Brain microvascular endothelial cell (primary cell): ENCODE measurements at regions not wholly inside any gene's neighbourhood (a gene's known extent, or its start where the extent isn't known, plus 50 kb on each side); places are given as distances from the start of the nearest gene placed in this dataset.

Experiments
- DNase-seq: peaks from one replicate; pipeline ENCODE4 v3.0.0-alpha.2; 2020
- H3K27ac ChIP-seq: fragments of 250-450 bp; sonication (Bioruptor Pico); 2 replicates; pipeline ENCODE4 v1.5.1; 2020; ENCODE audit warnings: mild to moderate bottlenecking, moderate library complexity
- H3K27me3 ChIP-seq: fragments of 250-450 bp; sonication (Bioruptor Pico); replicated peaks from 2 replicates; pipeline ENCODE4 v1.5.1; 2020; ENCODE audit warnings: mild to moderate bottlenecking
- H3K36me3 ChIP-seq: fragments of 250-450 bp; sonication (Bioruptor Pico); replicated peaks from 2 replicates; pipeline ENCODE4 v1.5.1; 2020; ENCODE audit warnings: mild to moderate bottlenecking
- H3K4me3 ChIP-seq: 2 replicates; pipeline ENCODE4 v1.5.1; 2011; ENCODE audit warnings: low read depth, mild to moderate bottlenecking, control low read depth, low read length, moderate library complexity
- CTCF ChIP-seq: IDR thresholded peaks from 2 replicates; pipeline ENCODE4 v1.5.1; 2011; ENCODE audit warnings: low read depth, mild to moderate bottlenecking, moderate library complexity, low read length, control low read depth, inconsistent platforms; ENCODE audit errors: missing control alignments
- in situ Hi-C: cut with HindIII; loops from 2 replicates; pipeline ENCODE4 v1.10.0; 2017; ENCODE audit warnings: low sequenced_read_pairs, low pct_ligation_motif_present

- no peak for DNase-seq
- in situ Hi-C loops: no loop called here
- H3K4me3 ChIP-seq: no peak overlapping the region
Observed at GRCh38 chr3:168579010-168579409, 483.3 kb upstream of the GOLIM4 start.

GRCh38 chr3:168575750-168576149 is 480.0 kb upstream of the GOLIM4 start:
- in situ Hi-C loops: no loop called here
- TF ChIP-seq CTCF: no peak
- Histone ChIP-seq H3K27ac (no peak overlapping the region), H3K4me3 (no peak overlapping the region), H3K36me3 (no peaks in the 10 kb centered on the region), H3K27me3 (no peaks in the 10 kb centered on the region)
- DNase-seq: no peak

More at GRCh38 chr3:168579010-168579409, 483.3 kb upstream of the GOLIM4 start:
- TF ChIP-seq CTCF: no peak
- no peaks in the 10 kb centered on the region for H3K27me3 ChIP-seq
- no peak overlapping the region for H3K27ac ChIP-seq
- H3K36me3 ChIP-seq: no peaks in the 10 kb centered on the region

- no peak for TF ChIP-seq CTCF
- Histone ChIP-seq H3K27me3 (no peaks in the 10 kb centered on the region), H3K27ac (no peak overlapping the region), H3K36me3 (no peaks in the 10 kb centered on the region), H3K4me3 (no peak overlapping the region)
- in situ Hi-C loops: no loop called here
- no peak for DNase-seq
Observed at GRCh38 chr3:168574455-168575158, 478.9 kb upstream of the GOLIM4 start.

- in situ Hi-C loops: no loop called here
- no peak overlapping the region for H3K27ac ChIP-seq
- H3K36me3 ChIP-seq: no peaks in the 10 kb centered on the region
- no peak for DNase-seq
- no peaks in the 10 kb centered on the region for H3K27me3 ChIP-seq
- no peak overlapping the region for H3K4me3 ChIP-seq
- no peak for TF ChIP-seq CTCF
Observed at GRCh38 chr3:168570404-168571155, 474.9 kb upstream of the GOLIM4 start.

GRCh38 chr3:168558728-168559411 is 463.1 kb upstream of the GOLIM4 start:
- Histone ChIP-seq H3K27ac (no peak overlapping the region), H3K27me3 (no peaks in the 10 kb centered on the region), H3K4me3 (no peak overlapping the region), H3K36me3 (no peaks in the 10 kb centered on the region)
- DNase-seq: no peak
- in situ Hi-C loops: no loop called here
- TF ChIP-seq CTCF: no peak
